K562 (cell line): ENCODE measurements at regions not wholly inside any gene's neighbourhood (a gene's known extent, or its start where the extent isn't known, plus 50 kb on each side); places are given as distances from the start of the nearest gene placed in this dataset.
A peak's percentile ranks its signal among the peaks of the same experiment; 100 is the strongest.

ENCODE experiments used
- ATAC-seq: fragments of 200-7000 bp; cut with Tn5 transposase; 3 replicates; pipeline ENCODE4 v1.9.1; 2020; ENCODE audit warnings: moderate library complexity
- BruUV-seq: library from RNA; stranded (reverse); fragments of 400-500 nt; replicated peaks from 2 replicates; lab custom pipeline; 2021; lab: Mats Ljungman, UMichigan
- CTCF ChIA-PET: fragments of 300-600 bp; formaldehyde crosslinking; extraction: SDS; loops from one replicate; lab custom pipeline; 2021; ENCODE audit warnings: low intra/inter-chr PET ratio; lab: Yijun Ruan, JAX
- POLR2A ChIA-PET: fragments of 300-600, 350-650 bp; sonication (Branson Sonifier 250); formaldehyde crosslinking; extraction: SDS; loops from one replicate; lab custom pipeline; 2021; ENCODE audit warnings: antibody characterized with exemption, inconsistent platforms; lab: Yijun Ruan, JAX
- DNase-seq, 4 experiments: peaks; one replicate each; pipeline versions ENCODE4 v3.0.0 to v3.0.0-alpha.2; 2011 to 2018; ENCODE audit warnings: low spot score in 3 of 4, mixed read lengths in 3 of 4; ENCODE audit errors: extremely low read depth in 1 of 4
- FAIRE-seq: peaks from 2 replicates; lab custom pipeline; 2011; peaks lifted over from hg19 to GRCh38; lab: Jason Lieb, UNC
- H2AFZ ChIP-seq: 2 replicates; pipeline ENCODE4 v1.6.0; 2011; ENCODE audit warnings: low read depth, low read length, control low read depth, inconsistent platforms
- H3K27ac ChIP-seq: fragments of 200-600 bp; 3 replicates; pipeline ENCODE4 v1.8.0; 2011; ENCODE audit warnings: low read depth, mild to moderate bottlenecking, control low read depth, inconsistent platforms, low read length, moderate library complexity, mixed read lengths; ENCODE audit errors: extremely low read depth
- H3K27me3 ChIP-seq, 2 experiments: fragments of 300-600 bp in 1 of 2; 2 replicates in 1 of 2; 3 replicates in 1 of 2; pipeline versions ENCODE4 v1.6.0 to v1.8.0; 2011; ENCODE audit warnings: inconsistent platforms in 2 of 2, low read length in 2 of 2, mild to moderate bottlenecking in 1 of 2, mixed read lengths in 1 of 2, moderate library complexity in 1 of 2; ENCODE audit not compliant: control insufficient read depth in 2 of 2, insufficient read depth in 2 of 2
- H3K36me3 ChIP-seq: fragments of 300-600 bp; 3 replicates; pipeline ENCODE4 v1.8.0; 2011; ENCODE audit warnings: mild to moderate bottlenecking, low read length, inconsistent platforms; ENCODE audit not compliant: control insufficient read depth, insufficient read depth
- H3K4me1 ChIP-seq, 2 experiments: fragments of 200-600 bp in 1 of 2; replicated peaks in 1 of 2; 2 replicates in 1 of 2; 3 replicates in 1 of 2; pipeline versions ENCODE4 v1.5.1 to v1.8.0; 2011; ENCODE audit warnings: inconsistent platforms in 2 of 2, low read length in 2 of 2, mild to moderate bottlenecking in 1 of 2, mixed read lengths in 1 of 2, moderate library complexity in 1 of 2; ENCODE audit not compliant: control insufficient read depth in 2 of 2, insufficient read depth in 2 of 2
- H3K4me2 ChIP-seq: 2 replicates; pipeline ENCODE4 v1.6.1; 2011; ENCODE audit warnings: low read length, control low read depth, inconsistent platforms, mixed read lengths; ENCODE audit not compliant: insufficient read depth
- H3K4me3 ChIP-seq: fragments of 200-600 bp; sonication (generic), shearing (Covaris generic); 2 replicates; pipeline ENCODE4 v1.5.1; 2016; ENCODE audit warnings: control low read depth, inconsistent platforms
- H3K79me2 ChIP-seq: fragments of 200-600 bp; 3 replicates; pipeline ENCODE4 v1.8.0; 2011; ENCODE audit warnings: low read length, inconsistent platforms; ENCODE audit not compliant: control insufficient read depth, insufficient read depth
- H3K9ac ChIP-seq, 2 experiments: 2 replicates each; pipeline versions ENCODE4 v1.6.0 to v1.6.1; 2011; ENCODE audit warnings: low read depth in 2 of 2, low read length in 2 of 2, control low read depth in 1 of 2, inconsistent platforms in 1 of 2, mild to moderate bottlenecking in 1 of 2, mixed read lengths in 1 of 2; ENCODE audit not compliant: insufficient read depth in 1 of 2
- H3K9me1 ChIP-seq: one replicate; pipeline ENCODE4 v1.6.0; 2011; ENCODE audit warnings: inconsistent platforms, mild to moderate bottlenecking, low read length, moderate library complexity; ENCODE audit not compliant: control insufficient read depth, insufficient read depth
- H3K9me3 ChIP-seq: replicated peaks from 2 replicates; pipeline ENCODE4 v1.5.1; 2011; ENCODE audit warnings: low read depth, low read length, inconsistent platforms; ENCODE audit not compliant: control insufficient read depth, insufficient read depth
- H4K20me1 ChIP-seq: replicated peaks from 2 replicates; pipeline ENCODE4 v1.6.1; 2011; ENCODE audit warnings: low read length, inconsistent platforms, mixed read lengths; ENCODE audit not compliant: control insufficient read depth, insufficient read depth
- ARHGAP35 ChIP-seq: fragments of 450-650 bp; IDR thresholded peaks from 2 replicates; pipeline ENCODE4 v1.6.1; 2018; ENCODE audit not compliant: partially characterized antibody
- ATF3 ChIP-seq, 2 experiments: fragments of 450-650 bp in 1 of 2; sonication (generic) in 1 of 2; formaldehyde crosslinking in 1 of 2; IDR thresholded peaks in 1 of 2; conservative IDR thresholded peaks in 1 of 2; 2 replicates each; pipeline versions ENCODE4 v1.6.1 to v1.8.1; 2016 to 2023; ENCODE audit warnings: mild to moderate bottlenecking in 2 of 2, moderate library complexity in 2 of 2, inconsistent platforms in 1 of 2, missing genetic modification reagents in 1 of 2
- BMI1 ChIP-seq: fragments of 150-350 bp; IDR thresholded peaks from 2 replicates; pipeline ENCODE4 v1.6.1; 2014; ENCODE audit warnings: low read length
- CEBPG ChIP-seq, 3 experiments: fragments of 200-800 bp in 1 of 3; sonication (Bioruptor generic) in 1 of 3; sonication (generic) in 1 of 3; formaldehyde crosslinking in 1 of 3; IDR thresholded peaks in 2 of 3; conservative IDR thresholded peaks in 1 of 3; 2 replicates each; pipeline versions ENCODE4 v1.6.1 to v1.8.0; 2016 to 2022; ENCODE audit warnings: missing compliant biosample characterization in 2 of 3, missing genetic modification characterization in 2 of 3, mild to moderate bottlenecking in 1 of 3, missing genetic modification reagents in 1 of 3
- DNMT1 ChIP-seq: fragments of 450-650 bp; IDR thresholded peaks from 2 replicates; pipeline ENCODE4 v1.6.1; 2016; ENCODE audit warnings: antibody characterized with exemption, mild to moderate bottlenecking
- ELK1 ChIP-seq: sonication (generic); formaldehyde crosslinking; IDR thresholded peaks from 2 replicates; pipeline ENCODE4 v1.8.1; 2022; ENCODE audit warnings: missing genetic modification reagents
- NR3C1 ChIP-seq: sonication (generic); formaldehyde crosslinking; IDR thresholded peaks from 2 replicates; pipeline ENCODE4 v1.8.1; 2022; ENCODE audit warnings: missing genetic modification reagents
- POLR3A ChIP-seq: IDR thresholded peaks from 2 replicates; pipeline ENCODE4 v1.6.1; 2011; ENCODE audit warnings: borderline replicate concordance, mild to moderate bottlenecking, moderate library complexity; ENCODE audit not compliant: insufficient read length, insufficient read depth; ENCODE audit errors: extremely low read depth
- POU5F1 ChIP-seq: fragments of 150-350 bp; IDR thresholded peaks from 2 replicates; pipeline ENCODE4 v1.6.1; 2014; ENCODE audit warnings: borderline replicate concordance, low read length, low read depth, mild to moderate bottlenecking; ENCODE audit not compliant: partially characterized antibody
- SREBF1 ChIP-seq: fragments of 150-350 bp; IDR thresholded peaks from 2 replicates; pipeline ENCODE4 v1.6.1; 2014; ENCODE audit warnings: antibody characterized with exemption, low read depth, low read length, borderline replicate concordance
- ZBTB49 ChIP-seq: sonication (generic); formaldehyde crosslinking; IDR thresholded peaks from 2 replicates; pipeline ENCODE4 v1.8.0; 2022; ENCODE audit warnings: missing genetic modification reagents, mild to moderate bottlenecking, borderline replicate concordance
- WGBS: fragments of 100-300 bp; shearing (Covaris generic); methylation state at CpG from one replicate; pipeline ENCODE4 v1.1.6; 2016; ENCODE audit warnings: low coverage, mixed read lengths; ENCODE audit not compliant: insufficient coverage; ENCODE audit errors: missing lambda C conversion rate; 5-methylcytosine and 5-hydroxymethylcytosine counted together
- in situ Hi-C: fragments of 300-500 bp; cut with MboI; formaldehyde crosslinking; loops from 4 replicates; pipeline ENCODE4 v1.15.0; 2018; ENCODE audit warnings: inconsistent platforms, mixed read lengths
- intact Hi-C: fragments of 100-400 bp; cut with micrococcal nuclease; formaldehyde crosslinking; loops from 2 replicates; pipeline ENCODE4 v1.14.2; 2022

GRCh38 chr5:162377895-162378294 lies 310.3 kb downstream of the GABRG2 start:
- Histone ChIP-seq H3K4me3 (no peak overlapping the region), H3K27ac (no peak overlapping the region), H3K9ac (no peak overlapping the region), H3K9me1 (no peaks in the 10 kb centered on the region), H3K4me2 (no peak overlapping the region), H4K20me1 (no peaks in the 10 kb centered on the region), H3K36me3 (no peaks in the 10 kb centered on the region), H3K9me3 (no peaks in the 10 kb centered on the region), H2AFZ (no peak overlapping the region), H3K4me1 (no peaks in the 10 kb centered on the region), H3K27me3 (no peaks in the 10 kb centered on the region), H3K79me2 (no peaks in the 10 kb centered on the region)
- FAIRE-seq, result no peak
- no peak for DNase-seq
- 0% methylated on average over 1 of the region's 1 CpG for WGBS
- ATAC-seq, result no peak
- in situ Hi-C loops, result no loop called here
- TF ChIP-seq ATF3 (IDR thresholded peaks at IDR 0.05) (0 out of 2 replicates have a peak, but pooled peaks have one; percentile 8), ATF3 (CRISPR knock-in tag; conservative IDR thresholded peaks at IDR 0.05) (no peak), POU5F1 (no peak), CEBPG (CRISPR knock-in tag; IDR thresholded peaks at IDR 0.05) (no peak), CEBPG (tag; conservative IDR thresholded peaks at IDR 0.05 in 1 of 2, IDR thresholded peaks at IDR 0.05 in 1 of 2) (peak in 1 of 2 experiments; percentile 71; a peak in 2 of 4 replicates)
- no TSS peak for BruUV-seq
- ChIA-PET POLR2A (no interaction called here), CTCF (no interaction called here)
- intact Hi-C loops, result no loop called here

- no peak overlapping the region for H3K27ac ChIP-seq
- no peak overlapping the region for H3K9ac ChIP-seq
- no peaks in the 10 kb centered on the region for H3K9me1 ChIP-seq
- no peak overlapping the region for H3K4me2 ChIP-seq
- no peak overlapping the region for H3K4me3 ChIP-seq
- H2AFZ ChIP-seq, result no peak overlapping the region
- no TSS peak for BruUV-seq
- DNase-seq (no peak), ATAC-seq (no peak), FAIRE-seq (no peak)
- H3K36me3 ChIP-seq, result no peaks in the 10 kb centered on the region
- ChIA-PET CTCF (no interaction called here), POLR2A (no interaction called here)
- no peaks in the 10 kb centered on the region for H3K79me2 ChIP-seq
- H3K9me3 ChIP-seq, result no peaks in the 10 kb centered on the region
- no peaks in the 10 kb centered on the region for H3K4me1 ChIP-seq
- intact Hi-C loops (no loop called here), in situ Hi-C loops (no loop called here)
- 0% methylated on average over 3 of the region's 3 CpGs for WGBS
- no peaks in the 10 kb centered on the region for H3K27me3 ChIP-seq
- no peaks in the 10 kb centered on the region for H4K20me1 ChIP-seq
- no peak for TF ChIP-seq ZBTB49 (CRISPR knock-in tag)
- TF ChIP-seq BMI1, result no peak
- TF ChIP-seq DNMT1, result no peak
- TF ChIP-seq NR3C1 (CRISPR knock-in tag), result no peak
- TF ChIP-seq ELK1 (CRISPR knock-in tag), result no peak
- no peak for TF ChIP-seq SREBF1
- no peak for TF ChIP-seq POLR3A
- TF ChIP-seq ARHGAP35, result no peak
Measured at GRCh38 chr5:162382839-162383238, 315.3 kb downstream of the GABRG2 start.
